HUES48 (cell line): ENCODE measurements at regions not wholly inside any gene's neighbourhood (a gene's known extent, or its start where the extent isn't known, plus 50 kb on each side); places are given as distances from the start of the nearest gene placed in this dataset.

Source experiments
- H3K27ac ChIP-seq: one replicate; pipeline ENCODE4 v1.7.0; 2013; ENCODE audit warnings: low read depth, low read length, inconsistent platforms
- H3K27me3 ChIP-seq: 2 replicates; pipeline ENCODE4 v1.6.1; 2013; ENCODE audit warnings: mild to moderate bottlenecking, low read length; ENCODE audit not compliant: control insufficient read depth, insufficient read depth
- H3K36me3 ChIP-seq: 2 replicates; pipeline ENCODE4 v1.6.1; 2013; ENCODE audit warnings: low read length; ENCODE audit not compliant: control insufficient read depth, insufficient read depth
- H3K4me1 ChIP-seq: 2 replicates; pipeline ENCODE4 v1.6.1; 2013; ENCODE audit warnings: mild to moderate bottlenecking, low read length; ENCODE audit not compliant: control insufficient read depth, insufficient read depth
- H3K4me3 ChIP-seq: 2 replicates; pipeline ENCODE4 v1.5.1; 2013; ENCODE audit warnings: mild to moderate bottlenecking, low read depth, low read length
- H3K9ac ChIP-seq: 2 replicates; pipeline ENCODE4 v1.6.1; 2013; ENCODE audit warnings: mild to moderate bottlenecking, low read depth, low read length, moderate library complexity
- H3K9me3 ChIP-seq: 2 replicates; pipeline ENCODE4 v1.6.1; 2013; ENCODE audit warnings: low read length; ENCODE audit not compliant: control insufficient read depth, insufficient read depth

GRCh38 chr5:174444479-174445188 is 279.7 kb upstream of the MSX2 start:
- Histone ChIP-seq H3K4me1 (no peaks in the 10 kb centered on the region), H3K36me3 (no peaks in the 10 kb centered on the region), H3K9me3 (peaks cover 3% of the 10 kb centered on the region; the same call in 1 of the 2 replicates), H3K9ac (no peak overlapping the region), H3K27me3 (no peaks in the 10 kb centered on the region), H3K27ac (no peak overlapping the region), H3K4me3 (no peak overlapping the region)

DNA sequence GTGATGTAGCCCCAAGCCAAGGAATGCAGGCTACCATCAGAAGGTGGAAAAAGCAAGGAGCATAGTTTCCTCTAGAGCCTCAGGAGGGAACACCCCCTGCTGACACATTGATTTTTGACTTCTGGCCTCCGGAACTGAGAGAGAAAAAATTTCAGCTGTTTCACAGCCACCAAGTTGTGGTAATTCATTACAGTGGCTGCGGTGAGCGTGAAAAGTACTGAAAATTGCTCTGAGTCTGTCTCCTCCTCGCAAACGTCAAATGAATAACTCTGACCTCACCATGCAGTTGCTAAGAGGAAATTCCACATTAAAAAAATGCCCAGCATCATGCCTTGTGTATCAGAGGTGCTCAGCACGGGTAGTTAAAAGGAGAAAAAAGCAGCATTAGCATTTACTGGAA is 277.9 kb upstream of the MSX2 start:
- peaks cover 6% of the 10 kb centered on the region; the same call in 1 of the 2 replicates for H3K9me3 ChIP-seq
- H3K4me3 ChIP-seq: no peak overlapping the region
- H3K9ac ChIP-seq: no peak overlapping the region
- no peaks in the 10 kb centered on the region for H3K36me3 ChIP-seq
- H3K27ac ChIP-seq: no peak overlapping the region
- no peaks in the 10 kb centered on the region for H3K27me3 ChIP-seq
- H3K4me1 ChIP-seq: no peaks in the 10 kb centered on the region

DNA sequence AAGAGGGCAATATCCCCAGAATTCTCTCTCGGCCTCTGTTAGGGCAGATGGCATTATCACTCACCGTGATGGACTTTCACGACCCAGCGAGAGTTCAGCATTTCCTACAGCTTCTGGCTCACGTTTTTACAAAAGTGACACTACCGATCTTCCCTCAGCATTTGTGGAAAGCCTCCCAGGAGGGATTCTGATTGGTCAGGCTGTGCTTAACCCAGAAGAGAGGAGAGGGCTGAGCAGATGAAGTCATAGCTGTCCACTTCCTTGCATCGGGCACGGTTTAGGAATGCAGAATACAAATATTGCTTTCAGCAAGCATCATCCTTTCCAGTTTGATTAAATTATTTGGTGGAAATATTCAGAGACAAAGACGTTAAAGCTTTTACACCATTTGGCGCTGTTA is 277.4 kb upstream of the MSX2 start:
- Histone ChIP-seq H3K4me3 (no peak overlapping the region), H3K4me1 (no peaks in the 10 kb centered on the region), H3K9me3 (peaks cover 6% of the 10 kb centered on the region; the same call in 1 of the 2 replicates), H3K27ac (no peak overlapping the region), H3K27me3 (no peaks in the 10 kb centered on the region), H3K9ac (no peak overlapping the region), H3K36me3 (no peaks in the 10 kb centered on the region)

DNA sequence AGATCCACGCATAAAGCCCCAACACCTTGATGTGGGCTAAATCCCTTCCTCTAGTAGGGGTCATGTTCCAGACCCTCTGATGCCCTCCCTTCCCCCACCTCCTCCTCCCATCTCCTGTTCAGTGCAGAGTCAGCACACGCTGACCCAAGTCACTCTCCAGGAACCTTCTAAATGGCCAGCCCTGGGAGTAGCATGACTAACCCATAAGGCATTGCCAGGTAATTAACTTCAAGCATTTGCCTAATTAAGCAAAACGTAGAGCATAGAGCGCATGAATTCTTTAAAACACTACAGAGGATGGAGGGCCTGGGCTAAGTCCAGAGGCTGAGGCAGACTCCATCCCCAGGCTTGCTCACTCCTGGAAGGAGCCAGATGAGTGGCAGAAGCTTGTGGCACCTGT is 276.3 kb upstream of the MSX2 start:
- Histone ChIP-seq H3K9ac (no peak overlapping the region), H3K4me1 (no peaks in the 10 kb centered on the region), H3K36me3 (no peaks in the 10 kb centered on the region), H3K27ac (no peak overlapping the region), H3K4me3 (no peak overlapping the region), H3K9me3 (peaks cover 6% of the 10 kb centered on the region; the same call in 1 of the 2 replicates), H3K27me3 (no peaks in the 10 kb centered on the region)

DNA sequence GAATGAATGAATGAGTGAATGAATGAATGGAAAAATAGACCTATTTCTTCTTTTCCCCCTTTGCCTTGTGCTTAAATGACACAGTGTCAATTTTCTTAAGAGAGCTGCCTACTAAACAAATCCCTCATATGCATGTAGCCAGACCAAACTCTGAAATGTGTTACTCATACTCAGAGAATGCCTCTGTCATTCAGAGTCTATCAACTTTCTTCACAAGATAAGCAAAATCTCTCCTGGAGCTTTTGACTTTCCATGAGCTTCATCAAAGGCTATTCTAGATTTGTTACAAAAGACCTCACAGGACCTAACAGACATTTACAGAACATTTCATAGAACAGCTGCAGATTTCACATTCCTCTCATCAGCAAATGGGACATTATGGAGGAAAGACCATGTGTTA is 275.7 kb upstream of the MSX2 start:
- H3K4me1 ChIP-seq: no peaks in the 10 kb centered on the region
- H3K4me3 ChIP-seq: no peak overlapping the region
- H3K27ac ChIP-seq: no peak overlapping the region
- no peaks in the 10 kb centered on the region for H3K36me3 ChIP-seq
- no peak overlapping the region for H3K9ac ChIP-seq
- H3K9me3 ChIP-seq: peaks cover 6% of the 10 kb centered on the region; the same call in 1 of the 2 replicates
- H3K27me3 ChIP-seq: no peaks in the 10 kb centered on the region

- Histone ChIP-seq H3K4me1 (no peaks in the 10 kb centered on the region), H3K36me3 (no peaks in the 10 kb centered on the region), H3K9me3 (0 out of 2 replicates have a peak, but pooled peaks cover 3% of the 10 kb centered on the region), H3K27ac (no peak overlapping the region), H3K9ac (no peak overlapping the region), H3K27me3 (no peaks in the 10 kb centered on the region), H3K4me3 (no peak overlapping the region)
These were observed 270.7 kb upstream of the MSX2 start for GRCh38 chr5:174453690-174454089.

DNA sequence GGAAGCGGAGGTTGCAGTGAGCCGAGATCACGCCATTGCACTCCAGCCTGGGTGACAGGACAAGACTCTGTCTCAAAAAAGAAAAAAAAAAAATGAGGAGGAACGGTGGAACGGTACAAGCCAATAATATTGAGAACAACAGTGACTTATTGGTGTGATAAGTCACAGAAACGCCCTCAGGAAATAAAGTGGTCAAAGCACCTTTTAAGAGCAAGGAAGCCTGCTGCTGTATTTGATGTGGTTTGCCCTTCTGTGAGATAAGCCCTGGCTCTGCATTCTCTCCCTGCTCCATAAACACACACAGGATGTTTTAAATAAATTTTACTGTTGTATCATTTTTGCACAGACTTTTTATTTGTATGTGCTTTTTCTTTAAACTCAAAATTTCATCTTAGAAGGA is 269.9 kb upstream of the MSX2 start:
- Histone ChIP-seq H3K36me3 (no peaks in the 10 kb centered on the region), H3K9me3 (0 out of 2 replicates have a peak, but pooled peaks cover 3% of the 10 kb centered on the region), H3K9ac (no peak overlapping the region), H3K27ac (no peak overlapping the region), H3K4me1 (no peaks in the 10 kb centered on the region), H3K4me3 (no peak overlapping the region), H3K27me3 (no peaks in the 10 kb centered on the region)

DNA sequence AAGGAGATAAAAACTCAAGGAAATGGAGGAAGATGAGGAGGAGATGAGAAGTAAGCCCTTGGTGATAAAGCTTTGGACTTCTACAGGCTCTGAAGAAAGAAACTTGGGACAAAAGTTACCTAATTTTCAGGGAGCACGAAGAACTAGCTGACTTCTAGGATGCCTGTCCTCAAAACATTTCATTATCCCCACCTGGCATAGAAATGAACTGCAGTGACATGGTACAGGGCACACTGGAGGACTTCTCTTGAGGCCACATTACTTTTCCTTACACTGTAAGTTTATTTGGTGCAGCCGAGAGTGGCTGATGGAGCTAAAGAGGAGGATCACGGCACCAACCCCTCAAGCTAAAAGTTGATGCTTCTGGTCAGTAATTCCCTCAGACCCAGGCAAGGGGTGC is 269.5 kb upstream of the MSX2 start:
- Histone ChIP-seq H3K9ac (no peak overlapping the region), H3K4me3 (no peak overlapping the region), H3K27ac (no peak overlapping the region), H3K36me3 (no peaks in the 10 kb centered on the region), H3K27me3 (no peaks in the 10 kb centered on the region), H3K9me3 (0 out of 2 replicates have a peak, but pooled peaks cover 3% of the 10 kb centered on the region), H3K4me1 (no peaks in the 10 kb centered on the region)

DNA sequence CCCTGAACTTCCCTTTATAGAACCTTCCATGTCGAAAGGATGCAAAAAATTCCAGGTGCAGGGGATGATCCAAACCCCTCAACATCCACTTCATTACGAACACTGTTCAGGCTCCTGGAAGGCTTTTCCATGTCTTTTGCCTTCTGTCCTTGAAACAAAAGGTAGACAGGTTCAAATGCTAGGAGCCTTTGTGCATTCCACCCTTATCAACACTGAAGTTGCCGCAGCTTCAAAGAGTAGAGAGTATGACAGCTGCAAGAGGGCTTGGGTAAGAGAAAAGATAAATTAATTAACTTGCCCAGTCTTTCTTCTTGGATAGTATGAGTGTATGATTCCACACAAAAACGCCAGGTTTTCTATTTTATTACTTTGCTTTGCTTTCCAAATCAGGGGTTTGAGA is 269.1 kb upstream of the MSX2 start:
- peaks cover under 1% of the 10 kb centered on the region; the same call in 1 of the 2 replicates for H3K4me1 ChIP-seq
- H3K27me3 ChIP-seq: no peaks in the 10 kb centered on the region
- no peak overlapping the region for H3K9ac ChIP-seq
- H3K9me3 ChIP-seq: 0 out of 2 replicates have a peak, but pooled peaks cover under 1% of the 10 kb centered on the region
- no peak overlapping the region for H3K27ac ChIP-seq
- H3K4me3 ChIP-seq: no peak overlapping the region
- no peaks in the 10 kb centered on the region for H3K36me3 ChIP-seq

- H3K27me3 ChIP-seq: no peaks in the 10 kb centered on the region
- H3K36me3 ChIP-seq: no peaks in the 10 kb centered on the region
- H3K27ac ChIP-seq: no peak overlapping the region
- no peaks in the 10 kb centered on the region for H3K9me3 ChIP-seq
- H3K4me3 ChIP-seq: no peak overlapping the region
- H3K4me1 ChIP-seq: peaks cover 7% of the 10 kb centered on the region; the same call in 1 of the 2 replicates
- no peak overlapping the region for H3K9ac ChIP-seq
These were observed 267.2 kb upstream of the MSX2 start for GRCh38 chr5:174457141-174457678.

- Histone ChIP-seq H3K9ac (no peak overlapping the region), H3K4me1 (peaks cover 7% of the 10 kb centered on the region; the same call in 1 of the 2 replicates), H3K27me3 (no peaks in the 10 kb centered on the region), H3K27ac (no peak overlapping the region), H3K9me3 (no peaks in the 10 kb centered on the region), H3K4me3 (no peak overlapping the region), H3K36me3 (no peaks in the 10 kb centered on the region)
These were observed 265.2 kb upstream of the MSX2 start for GRCh38 chr5:174459071-174459702.
